HL-60 (cell line): ENCODE measurements at regions not wholly inside any gene's neighbourhood (a gene's known extent, or its start where the extent isn't known, plus 50 kb on each side); places are given as distances from the start of the nearest gene placed in this dataset.

Experiments
- DNase-seq, 2 experiments: peaks; one replicate each; pipeline ENCODE4 v3.0.0-alpha.2; 2010 to 2020; ENCODE audit warnings: low read depth in 1 of 2, low spot score in 1 of 2
- H3K27ac ChIP-seq: fragments of 250-450 bp; sonication (Bioruptor Pico); replicated peaks from 2 replicates; pipeline ENCODE4 v1.5.1; 2020; ENCODE audit warnings: mild to moderate bottlenecking, moderate library complexity
- H3K27me3 ChIP-seq: fragments of 250-450 bp; sonication (Bioruptor Pico); 2 replicates; pipeline ENCODE4 v1.5.1; 2021; ENCODE audit warnings: mild to moderate bottlenecking, moderate library complexity; ENCODE audit not compliant: insufficient read depth, poor library complexity, severe bottlenecking
- H3K4me3 ChIP-seq: replicated peaks from 2 replicates; pipeline ENCODE4 v1.5.1; 2011; ENCODE audit warnings: mild to moderate bottlenecking, control low read depth, low read length; ENCODE audit not compliant: insufficient read depth
- CTCF ChIP-seq: IDR thresholded peaks from one replicate; pipeline ENCODE4 v1.5.1; 2011; ENCODE audit warnings: low read length, control low read depth, inconsistent platforms; ENCODE audit not compliant: insufficient read depth
- GABPA ChIP-seq: IDR thresholded peaks from 2 replicates; pipeline ENCODE4 v1.6.1; 2012; ENCODE audit warnings: low read depth
- POLR2AphosphoS5 ChIP-seq: IDR thresholded peaks from 2 replicates; pipeline ENCODE4 v1.6.1; 2012; ENCODE audit warnings: low read depth
- REST ChIP-seq: IDR thresholded peaks from 2 replicates; pipeline ENCODE4 v1.6.1; 2012; ENCODE audit warnings: low read depth; ENCODE audit not compliant: insufficient replicate concordance
- SPI1 ChIP-seq: IDR thresholded peaks from 2 replicates; pipeline ENCODE4 v1.6.1; 2012; ENCODE audit warnings: low read depth, mild to moderate bottlenecking, borderline replicate concordance

GRCh38 chr1:191895049-191895448 lies 263.2 kb upstream of the RGS18 start:
- H3K4me3 ChIP-seq = no peak overlapping the region
- TF ChIP-seq SPI1 = no peak
- no peak for TF ChIP-seq GABPA
- no peaks in the 10 kb centered on the region for H3K27me3 ChIP-seq
- H3K27ac ChIP-seq = no peak overlapping the region
- DNase-seq = no peak

- DNase-seq = no peak
- no peak overlapping the region for H3K4me3 ChIP-seq
- no peak overlapping the region for H3K27ac ChIP-seq
- no peaks in the 10 kb centered on the region for H3K27me3 ChIP-seq
- no peak for TF ChIP-seq GABPA
- TF ChIP-seq POLR2AphosphoS5 = no peak
- peak; percentile 72 for TF ChIP-seq SPI1
Measured at GRCh38 chr1:191895462-191896058, 262.7 kb upstream of the RGS18 start.

GRCh38 chr1:191897134-191897533 lies 261.1 kb upstream of the RGS18 start:
- H3K4me3 ChIP-seq = no peak overlapping the region
- H3K27me3 ChIP-seq = no peaks in the 10 kb centered on the region
- no peak for DNase-seq
- no peak overlapping the region for H3K27ac ChIP-seq
- TF ChIP-seq CTCF (no peak), REST (no peak), GABPA (no peak), SPI1 (no peak), POLR2AphosphoS5 (no peak)

GRCh38 chr1:191901651-191902050 lies 256.6 kb upstream of the RGS18 start:
- Histone ChIP-seq H3K27me3 (no peaks in the 10 kb centered on the region), H3K4me3 (no peak overlapping the region), H3K27ac (no peak overlapping the region)
- TF ChIP-seq SPI1 (no peak), CTCF (no peak), GABPA (no peak), REST (no peak), POLR2AphosphoS5 (no peak)
- DNase-seq = no peak

GRCh38 chr1:191904991-191905390 lies 253.3 kb upstream of the RGS18 start:
- H3K27me3 ChIP-seq = no peaks in the 10 kb centered on the region
- DNase-seq = no peak
- no peak overlapping the region for H3K27ac ChIP-seq
- TF ChIP-seq GABPA = no peak
- no peak for TF ChIP-seq REST
- TF ChIP-seq POLR2AphosphoS5 = no peak
- H3K4me3 ChIP-seq = no peak overlapping the region
